LNCaP clone FGC (cell line): ENCODE measurements at regions not wholly inside any gene's neighbourhood (a gene's known extent, or its start where the extent isn't known, plus 50 kb on each side); places are given as distances from the start of the nearest gene placed in this dataset.

Experiments
- DNase-seq: peaks from one replicate; pipeline ENCODE4 v3.0.0-alpha.2; 2011; ENCODE audit warnings: low read depth
- H3K4me3 ChIP-seq: 2 replicates; pipeline ENCODE4 v1.5.1; 2011; ENCODE audit warnings: mild to moderate bottlenecking, low read depth, low read length, control low read depth
- CTCF ChIP-seq: IDR thresholded peaks from 2 replicates; pipeline ENCODE4 v1.5.1; 2012; ENCODE audit warnings: mild to moderate bottlenecking; ENCODE audit not compliant: control insufficient read depth, insufficient read depth; ENCODE audit errors: extremely low read depth

- DNase-seq: no peak
- no peak for TF ChIP-seq CTCF
- no peak overlapping the region for H3K4me3 ChIP-seq
These were observed 234.9 kb downstream of the PTPRC start for GRCh38 chr1:198873696-198874230.

- DNase-seq: no peak
- no peak overlapping the region for H3K4me3 ChIP-seq
- TF ChIP-seq CTCF: no peak
These were observed 237.6 kb downstream of the PTPRC start for GRCh38 chr1:198876371-198876871.

- no peak for TF ChIP-seq CTCF
- DNase-seq: no peak
- no peak overlapping the region for H3K4me3 ChIP-seq
These were observed 239.7 kb downstream of the PTPRC start for GRCh38 chr1:198878566-198878965.

GRCh38 chr1:198879711-198880306, 241.0 kb downstream of the PTPRC start:
- TF ChIP-seq CTCF: no peak
- no peak for DNase-seq
- H3K4me3 ChIP-seq: no peak overlapping the region

- no peak for TF ChIP-seq CTCF
- no peak overlapping the region for H3K4me3 ChIP-seq
- DNase-seq: no peak
These were observed 241.6 kb downstream of the PTPRC start for GRCh38 chr1:198880397-198880796.

GRCh38 chr1:198880818-198881597, 242.2 kb downstream of the PTPRC start:
- DNase-seq: no peak
- no peak overlapping the region for H3K4me3 ChIP-seq
- TF ChIP-seq CTCF: no peak
